Kidney (tissue), 13 donors: ENCODE measurements at regions not wholly inside any gene's neighbourhood (a gene's known extent, or its start where the extent isn't known, plus 50 kb on each side); places are given as distances from the start of the nearest gene placed in this dataset.
A peak's percentile ranks its signal among the peaks of the same experiment; 100 is the strongest.

Experiments
- DNase-seq, 5 donors: peaks; one replicate each; pipeline ENCODE4 v3.0.0-alpha.2; 2013 to 2020
- FAIRE-seq: peaks from 2 replicates; lab custom pipeline; 2012; peaks lifted over from hg19 to GRCh38; lab: Jason Lieb, UNC
- H3K27ac ChIP-seq, 2 donors: one replicate each; pipeline ENCODE4 v1.7.0; 2013; ENCODE audit warnings: low read depth in 2 of 2, low read length in 2 of 2, inconsistent platforms in 1 of 2
- H3K27me3 ChIP-seq: one replicate; pipeline ENCODE4 v1.7.1; 2013; ENCODE audit warnings: low read length, inconsistent platforms; ENCODE audit not compliant: control insufficient read depth, insufficient read depth
- H3K36me3 ChIP-seq, 3 donors: one replicate each; pipeline versions ENCODE4 v1.7.0 to v1.7.1; 2013; ENCODE audit warnings: low read length in 3 of 3, control low read depth in 1 of 3, inconsistent platforms in 1 of 3; ENCODE audit not compliant: insufficient read depth in 3 of 3, control insufficient read depth in 2 of 3
- H3K4me1 ChIP-seq, 3 donors: one replicate each; pipeline versions ENCODE4 v1.7.0 to v1.7.1; 2013; ENCODE audit warnings: low read length in 3 of 3, inconsistent platforms in 1 of 3, low read depth in 1 of 3; ENCODE audit not compliant: control insufficient read depth in 2 of 3, insufficient read depth in 2 of 3
- H3K4me3 ChIP-seq, 3 donors: one replicate each; pipeline versions ENCODE4 v1.7.0 to v1.8.1; 2013; ENCODE audit warnings: low read length in 3 of 3, control low read depth in 1 of 3, inconsistent platforms in 1 of 3
- H3K9ac ChIP-seq, 3 donors: one replicate each; pipeline versions ENCODE4 v1.7.0 to v1.7.1; 2013; ENCODE audit warnings: low read length in 3 of 3, control low read depth in 1 of 3, inconsistent platforms in 1 of 3
- H3K9me3 ChIP-seq, 3 donors: one replicate each; pipeline versions ENCODE4 v1.7.0 to v1.7.1; 2013; ENCODE audit warnings: low read length in 3 of 3, control low read depth in 1 of 3, inconsistent platforms in 1 of 3; ENCODE audit not compliant: control insufficient read depth in 2 of 3, insufficient read depth in 1 of 3
- CTCF ChIP-seq: IDR thresholded peaks from 3 replicates; pipeline ENCODE4 v1.5.1; 2012; ENCODE audit warnings: mild to moderate bottlenecking, moderate library complexity, borderline replicate concordance; ENCODE audit not compliant: insufficient read depth; ENCODE audit errors: extremely low read depth
- intact Hi-C: fragments of 100-400 bp; cut with DNase I; formaldehyde crosslinking; loops from one replicate; pipeline ENCODE4 v1.11.1; 2022
- donor health status: control.
- donor health status: control.
- donor health status: control.
- donor health status: control.
- donor health status: control.
- donor health status: DM: yes; HTN: yes; CAD: no.
- donor health status: Normal renal cell carcinoma (clear cell type).

GRCh38 chr14:49478784-49479183 lies 107.4 kb downstream of the RPS29 start:
- Histone ChIP-seq H3K9me3 (peaks cover 0 to 7% (median 3%) of the 10 kb centered on the region in 3 donors), H3K9ac (no peak overlapping the region), H3K4me3 (no peak overlapping the region), H3K27me3 (no peaks in the 10 kb centered on the region), H3K27ac (no peak overlapping the region), H3K4me1 (no peaks in the 10 kb centered on the region), H3K36me3 (no peaks in the 10 kb centered on the region)
- DNase-seq (no peak), FAIRE-seq (no peak)
- TF ChIP-seq CTCF = no peak
- intact Hi-C loops = no loop called here

GRCh38 chr14:49467091-49467490 lies 119.1 kb downstream of the RPS29 start:
- intact Hi-C loops = no loop called here
- H3K9ac ChIP-seq = no peak overlapping the region
- no peak for FAIRE-seq

GRCh38 chr14:49464885-49465284 lies 121.3 kb downstream of the RPS29 start:
- no peak for FAIRE-seq
- Histone ChIP-seq H3K9me3 (no peaks in the 10 kb centered on the region), H3K4me1 (no peaks in the 10 kb centered on the region), H3K27ac (no peak overlapping the region), H3K9ac (no peak overlapping the region), H3K36me3 (no peaks in the 10 kb centered on the region), H3K27me3 (no peaks in the 10 kb centered on the region), H3K4me3 (no peak overlapping the region)
- intact Hi-C loops = no loop called here
- peak in 1 of 5 donors; percentile 11 for DNase-seq
- TF ChIP-seq CTCF = no peak

More at GRCh38 chr14:49467091-49467490, 119.1 kb downstream of the RPS29 start:
- TF ChIP-seq CTCF = no peak
- Histone ChIP-seq H3K4me3 (no peak overlapping the region), H3K27ac (no peak overlapping the region), H3K4me1 (no peaks in the 10 kb centered on the region), H3K9me3 (no peaks in the 10 kb centered on the region), H3K36me3 (no peaks in the 10 kb centered on the region), H3K27me3 (no peaks in the 10 kb centered on the region)
- no peak for DNase-seq

- no peak overlapping the region for H3K9ac ChIP-seq
- DNase-seq = no peak
- no peak for FAIRE-seq
- TF ChIP-seq CTCF = no peak
- H3K36me3 ChIP-seq = no peaks in the 10 kb centered on the region
- H3K9me3 ChIP-seq = no peaks in the 10 kb centered on the region
- no peak overlapping the region for H3K27ac ChIP-seq
- no peaks in the 10 kb centered on the region for H3K4me1 ChIP-seq
- H3K4me3 ChIP-seq = no peak overlapping the region
- intact Hi-C loops = no loop called here
- no peaks in the 10 kb centered on the region for H3K27me3 ChIP-seq
These were observed 123.0 kb downstream of the RPS29 start for GRCh38 chr14:49463146-49463545.
